CD4-positive, alpha-beta T cell treated with Interferon alpha-2 for 1 hour (primary cell): ENCODE measurements at regions not wholly inside any gene's neighbourhood (a gene's known extent, or its start where the extent isn't known, plus 50 kb on each side); places are given as distances from the start of the nearest gene placed in this dataset.
A peak's percentile ranks its signal among the peaks of the same experiment; 100 is the strongest.

ENCODE experiments used
- DNase-seq, 2 donors: peaks; one replicate each; pipeline ENCODE4 v3.0.0-alpha.2; 2020 to 2022

- DNase-seq = no peak
These were observed 63.9 kb upstream of the SORCS3 start for GRCh38 chr10:104577163-104577562.

DNA sequence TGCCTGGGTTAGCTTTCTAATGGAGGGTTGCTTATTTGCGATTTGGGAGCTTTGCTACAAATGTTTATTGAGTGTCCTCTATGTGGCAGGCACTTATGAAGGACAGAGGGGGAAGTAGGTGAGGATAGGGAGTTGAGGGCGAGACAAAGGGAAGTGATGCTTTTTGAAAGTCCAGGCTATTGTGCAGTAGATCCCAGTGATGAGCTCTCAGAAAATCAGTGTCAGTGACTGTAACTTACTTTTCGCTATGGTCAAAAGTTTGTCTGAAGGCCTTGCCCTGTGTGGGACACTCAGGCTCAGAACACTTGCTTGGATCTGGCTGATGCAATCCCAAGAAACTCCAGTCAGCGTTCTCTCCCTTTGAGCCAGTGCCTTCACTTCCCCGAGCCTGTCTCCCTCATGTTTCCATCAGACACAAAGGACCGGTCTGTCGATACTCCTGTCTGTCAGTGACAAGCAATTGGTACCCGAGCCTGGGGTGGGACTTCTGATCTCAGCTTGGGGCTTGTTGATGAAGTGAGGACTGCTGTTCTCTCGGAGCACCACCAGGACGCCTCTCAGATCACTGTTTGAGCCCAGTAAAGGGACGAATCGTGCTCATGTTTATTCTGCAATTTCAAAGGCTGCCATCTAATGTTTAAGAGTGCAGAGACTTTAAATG lies 63.1 kb upstream of the SORCS3 start:
- DNase-seq = no peak

DNA sequence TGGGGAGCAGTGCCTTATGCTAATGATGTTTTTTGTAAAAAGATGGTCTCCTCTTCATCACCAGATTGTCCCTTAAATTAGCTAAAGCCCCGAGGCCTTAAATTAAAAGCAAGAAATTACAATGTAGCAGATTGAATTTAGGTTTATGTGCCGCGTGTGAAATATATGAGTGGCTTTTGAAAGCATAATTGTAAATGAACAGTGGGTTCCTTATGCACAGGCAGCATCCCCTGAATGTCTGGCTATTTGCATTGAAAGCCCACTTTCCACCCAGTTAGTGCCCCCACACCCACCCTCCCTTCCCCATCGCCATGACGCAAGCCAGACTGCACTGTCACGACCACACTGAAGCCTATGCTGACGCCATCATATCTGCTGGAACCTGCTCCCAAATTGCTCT lies 62.4 kb upstream of the SORCS3 start:
- no peak for DNase-seq

DNA sequence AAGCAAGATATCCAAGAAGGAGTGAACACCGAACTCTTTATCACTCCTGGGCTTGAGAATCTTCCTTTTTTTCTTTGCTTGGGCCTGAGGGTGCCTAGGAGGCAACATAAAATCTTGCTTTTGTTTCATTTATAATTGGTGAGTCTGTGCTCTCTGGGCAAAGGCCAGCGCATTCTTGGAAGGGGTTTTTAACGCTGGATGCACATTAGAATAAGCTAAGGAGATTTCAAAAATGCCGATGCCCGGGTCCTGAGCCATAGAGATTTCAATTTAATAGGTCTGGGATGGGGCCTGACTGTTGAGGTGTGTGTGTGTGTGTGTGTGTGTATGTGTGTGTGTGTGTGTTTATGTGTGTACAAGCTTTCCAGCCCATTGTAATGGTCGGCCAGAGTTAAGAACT lies 62.0 kb upstream of the SORCS3 start:
- DNase-seq = no peak

DNA sequence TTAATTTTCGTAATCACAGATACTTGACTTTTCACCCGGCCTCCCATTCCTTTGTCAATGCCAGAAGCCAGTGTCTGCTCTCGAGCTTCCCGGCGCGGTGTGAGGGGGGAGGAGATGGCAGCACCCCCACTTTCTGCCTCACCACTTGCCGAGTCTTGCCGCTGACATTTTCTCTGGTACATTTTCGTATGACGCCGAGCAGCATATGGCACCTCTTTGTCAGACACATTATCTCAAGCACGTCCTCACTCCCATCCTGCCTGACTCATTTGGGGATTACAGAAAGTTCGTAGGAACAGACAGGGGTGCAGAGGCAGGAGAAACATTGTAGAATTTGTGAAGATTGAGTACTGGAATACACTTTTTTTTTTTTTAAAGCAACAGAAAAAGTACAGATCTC lies 60.8 kb upstream of the SORCS3 start:
- DNase-seq = no peak

GRCh38 chr10:104580774-104581675 lies 60.1 kb upstream of the SORCS3 start:
- DNase-seq = peak; percentile 34 to 70

- no peak for DNase-seq
These were observed 59.0 kb upstream of the SORCS3 start for GRCh38 chr10:104581884-104582601.

DNA sequence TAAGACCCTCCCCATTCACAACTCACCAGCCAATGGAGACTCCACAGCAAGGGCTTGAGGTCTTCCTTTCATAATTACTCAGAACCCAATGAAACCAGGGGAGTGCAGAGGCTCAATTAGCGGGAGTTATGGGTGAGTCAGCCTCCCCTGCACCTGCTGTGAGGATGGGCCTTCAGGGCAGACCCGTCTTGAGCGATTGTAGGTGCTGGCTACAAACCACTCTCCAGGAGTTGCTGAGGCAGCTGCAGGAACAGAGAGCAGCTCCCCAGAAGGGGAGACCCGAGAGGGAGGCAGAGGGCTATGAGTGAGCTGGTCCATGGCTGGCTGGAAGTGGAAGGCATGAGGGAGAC lies 58.5 kb upstream of the SORCS3 start:
- no peak for DNase-seq

- no peak for DNase-seq
These were observed 58.1 kb upstream of the SORCS3 start for GRCh38 chr10:104582966-104583365.

- DNase-seq = no peak
These were observed 56.5 kb upstream of the SORCS3 start for GRCh38 chr10:104584541-104584940.

GRCh38 chr10:104587751-104588150 lies 53.3 kb upstream of the SORCS3 start:
- no peak for DNase-seq

- no peak for DNase-seq
These were observed 51.7 kb upstream of the SORCS3 start for GRCh38 chr10:104589431-104589830.

DNA sequence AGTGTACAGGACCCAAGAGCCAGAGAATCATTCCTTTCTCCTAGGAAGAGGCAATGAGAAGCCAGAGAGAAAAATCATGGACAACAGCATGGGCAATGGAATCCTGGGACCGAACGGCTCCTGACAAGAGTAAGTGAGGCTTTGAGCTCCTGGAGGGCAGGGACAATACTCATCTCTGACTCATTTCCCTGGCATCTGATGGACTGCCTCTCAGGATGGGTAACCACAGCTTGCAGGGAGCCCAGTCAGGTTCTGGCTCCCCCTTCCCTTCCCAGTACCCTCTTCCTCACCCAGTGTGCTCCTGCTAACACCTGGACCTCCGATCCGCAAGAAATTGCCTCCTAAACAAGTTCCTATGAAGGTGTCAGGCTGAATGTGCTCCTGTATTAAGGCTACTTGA lies 51.2 kb upstream of the SORCS3 start:
- DNase-seq = no peak
